ENCODE measurements at regions not wholly inside any gene's neighbourhood (a gene's known extent, or its start where the extent isn't known, plus 50 kb on each side); places are given as distances from the start of the nearest gene placed in this dataset.

GRCh38 chr4:59825104-59825503, 1375.0 kb upstream of the ADGRL3 start:
- BruUV-seq (replicated peaks): no TSS peak
- H3K4me3 ChIP-seq (replicated peaks in 1 of 3; ENCODE audit: insufficient read depth in 1 of 3, low read depth in 2 of 3, low read length in 3 of 3): no peak overlapping the region
- H3K36me3 ChIP-seq (replicated peaks in 1 of 2; ENCODE audit: control insufficient read depth in 1 of 2, insufficient read depth in 2 of 2, low read length in 2 of 2): no peaks in the 10 kb centered on the region
- DNase-seq (ENCODE audit: low spot score) (no peak), ATAC-seq (no peak), FAIRE-seq (no peak)
- H3K27ac ChIP-seq (ENCODE audit: extremely low read length, insufficient read depth, low read length): no peak overlapping the region
- no peaks in the 10 kb centered on the region for H3K9me3 ChIP-seq (ENCODE audit: low read length)
- no peak overlapping the region for H3K4me2 ChIP-seq (ENCODE audit: low read depth, low read length)
- ChIA-PET POLR2A (no interaction called here), CTCF (ENCODE audit: low intra/inter-chr PET ratio, low total read pairs) (no interaction called here)
- H3K79me2 ChIP-seq (ENCODE audit: insufficient read depth, low read length): no peaks in the 10 kb centered on the region
- no peaks in the 10 kb centered on the region for H3K4me1 ChIP-seq (ENCODE audit: insufficient read depth, low read length)
- in situ Hi-C loops (cut with HindIII; ENCODE audit: extremely low pct_ligation_motif_present, low pct_unique_long_range_greater_than_20kb) (no loop called here), intact Hi-C loops (cut with micrococcal nuclease; ENCODE audit: unreplicated experiment) (no loop called here)
- no peak overlapping the region for H3K9ac ChIP-seq (ENCODE audit: insufficient read depth, low read depth, low read length)
- WGBS (ENCODE audit: low lambda C conversion rate): 9% methylated on average over 6 of the region's 6 CpGs
- no peak overlapping the region for H2AFZ ChIP-seq (ENCODE audit: low read length)
- no peaks in the 10 kb centered on the region for H3K27me3 ChIP-seq (ENCODE audit: control insufficient read depth in 1 of 2, insufficient read depth in 2 of 2, low read length in 2 of 2)
- TF ChIP-seq STAT5B (CRISPR knock-in tag; IDR thresholded peaks at IDR 0.05) (no peak), CBX1 (IDR thresholded peaks at IDR 0.05; ENCODE audit: low read depth) (no peak), TIGD3 (CRISPR knock-in tag; IDR thresholded peaks at IDR 0.05; ENCODE audit: borderline replicate concordance) (no peak), SP5 (CRISPR knock-in tag; IDR thresholded peaks at IDR 0.05; ENCODE audit: borderline replicate concordance, low read depth) (no peak), ZFX (CRISPR knock-in tag; IDR thresholded peaks at IDR 0.05; ENCODE audit: low read depth) (no peak), ZNF761 (CRISPR knock-in tag; conservative IDR thresholded peaks at IDR 0.05) (no peak), ZNF839 (CRISPR knock-in tag; IDR thresholded peaks at IDR 0.05; ENCODE audit: borderline replicate concordance) (no peak), ZNF33B (CRISPR knock-in tag; IDR thresholded peaks at IDR 0.05) (no peak), IKZF1 (IDR thresholded peaks at IDR 0.05) (no peak), GMEB2 (CRISPR knock-in tag; IDR thresholded peaks at IDR 0.05; ENCODE audit: low read depth) (no peak), MTF2 (CRISPR knock-in tag; IDR thresholded peaks at IDR 0.05; ENCODE audit: borderline replicate concordance) (no peak), ZNF883 (CRISPR knock-in tag; IDR thresholded peaks at IDR 0.05; ENCODE audit: not compliant biosample characterization) (no peak), HNF1A (IDR thresholded peaks at IDR 0.05; ENCODE audit: low read depth) (no peak), HNF1A (CRISPR knock-in tag; IDR thresholded peaks at IDR 0.05; ENCODE audit: borderline replicate concordance) (no peak), ZNF652 (CRISPR knock-in tag; IDR thresholded peaks at IDR 0.05; ENCODE audit: borderline replicate concordance, low read depth) (no peak), ZNF12 (CRISPR knock-in tag; IDR thresholded peaks at IDR 0.05) (no peak)
- no peaks in the 10 kb centered on the region for H4K20me1 ChIP-seq (ENCODE audit: insufficient read depth, low read length)
